Mesothelial cell of epicardium (in vitro differentiated cells): ENCODE measurements at regions not wholly inside any gene's neighbourhood (a gene's known extent, or its start where the extent isn't known, plus 50 kb on each side); places are given as distances from the start of the nearest gene placed in this dataset.

Experiments used
- DNase-seq, 2 experiments: peaks; one replicate each; pipeline ENCODE4 v3.0.0; 2021; ENCODE audit warnings: low spot score in 2 of 2; ENCODE audit not compliant: unreplicated experiment in 2 of 2
- H3K27ac Mint-ChIP-seq: 2 replicates; pipeline ENCODE4 v1.8.0; 2021; ENCODE audit warnings: mixed read lengths
- H3K27me3 Mint-ChIP-seq: 2 replicates; pipeline ENCODE4 v1.8.0; 2021; ENCODE audit warnings: low read depth, mixed read lengths
- H3K36me3 Mint-ChIP-seq: 2 replicates; pipeline ENCODE4 v1.8.0; 2021; ENCODE audit warnings: mixed read lengths
- H3K4me1 Mint-ChIP-seq: 2 replicates; pipeline ENCODE4 v1.8.0; 2021; ENCODE audit warnings: mixed read lengths
- H3K4me3 Mint-ChIP-seq: 2 replicates; pipeline ENCODE4 v1.8.0; 2021; ENCODE audit warnings: mild to moderate bottlenecking, moderate library complexity, mixed read lengths
- H3K9me3 Mint-ChIP-seq: 2 replicates; pipeline ENCODE4 v1.8.0; 2021; ENCODE audit warnings: mixed read lengths
- TF ChIP-seq, protein P1 (sequence below): fragments of 200-600 bp; sonication (generic); IDR thresholded peaks from one replicate; pipeline ENCODE4 v1.5.0; 2021; ENCODE audit warnings: antibody characterized with exemption; ENCODE audit not compliant: unreplicated experiment

DNA sequence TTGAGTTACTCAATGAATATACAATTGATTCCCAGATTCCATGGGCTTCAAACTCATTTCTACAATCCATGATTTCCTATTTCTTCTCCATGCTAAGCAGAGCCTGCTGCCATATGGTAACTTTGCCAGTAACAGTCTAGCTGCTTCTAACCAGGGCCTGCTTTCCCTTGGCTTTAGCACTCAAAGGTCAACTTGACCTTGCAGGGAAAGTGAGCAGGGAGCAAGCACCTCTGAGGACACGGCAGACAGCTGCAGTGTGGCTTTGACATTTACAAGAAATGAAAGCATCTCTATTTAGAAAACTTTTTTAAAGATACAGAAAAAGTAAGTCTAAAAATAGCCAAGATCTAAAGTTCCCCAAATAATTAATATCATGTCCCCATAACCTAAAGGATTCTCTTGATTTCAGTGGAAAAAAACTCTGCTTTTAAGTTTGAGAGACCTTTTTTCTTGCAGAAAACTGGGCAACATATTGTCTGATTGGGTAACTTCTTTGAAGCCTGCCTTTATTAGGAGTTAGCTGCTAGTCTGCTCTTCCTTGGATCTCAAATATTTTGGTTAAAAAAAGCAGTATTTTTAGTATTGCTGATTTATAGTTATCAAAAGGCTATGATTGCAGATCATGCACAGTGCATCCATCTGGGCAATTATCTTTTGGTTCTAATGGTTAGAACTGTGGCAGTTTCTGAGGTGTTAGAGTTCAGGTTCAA, 257.9 kb downstream of the AHR start:
- H3K27ac Mint-ChIP-seq = no peak overlapping the region
- TF ChIP-seq, protein P1, sequence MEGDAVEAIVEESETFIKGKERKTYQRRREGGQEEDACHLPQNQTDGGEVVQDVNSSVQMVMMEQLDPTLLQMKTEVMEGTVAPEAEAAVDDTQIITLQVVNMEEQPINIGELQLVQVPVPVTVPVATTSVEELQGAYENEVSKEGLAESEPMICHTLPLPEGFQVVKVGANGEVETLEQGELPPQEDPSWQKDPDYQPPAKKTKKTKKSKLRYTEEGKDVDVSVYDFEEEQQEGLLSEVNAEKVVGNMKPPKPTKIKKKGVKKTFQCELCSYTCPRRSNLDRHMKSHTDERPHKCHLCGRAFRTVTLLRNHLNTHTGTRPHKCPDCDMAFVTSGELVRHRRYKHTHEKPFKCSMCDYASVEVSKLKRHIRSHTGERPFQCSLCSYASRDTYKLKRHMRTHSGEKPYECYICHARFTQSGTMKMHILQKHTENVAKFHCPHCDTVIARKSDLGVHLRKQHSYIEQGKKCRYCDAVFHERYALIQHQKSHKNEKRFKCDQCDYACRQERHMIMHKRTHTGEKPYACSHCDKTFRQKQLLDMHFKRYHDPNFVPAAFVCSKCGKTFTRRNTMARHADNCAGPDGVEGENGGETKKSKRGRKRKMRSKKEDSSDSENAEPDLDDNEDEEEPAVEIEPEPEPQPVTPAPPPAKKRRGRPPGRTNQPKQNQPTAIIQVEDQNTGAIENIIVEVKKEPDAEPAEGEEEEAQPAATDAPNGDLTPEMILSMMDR = no peak
- H3K9me3 Mint-ChIP-seq = peaks cover 6% of the 10 kb centered on the region
- no peak for DNase-seq
- no peak overlapping the region for H3K4me3 Mint-ChIP-seq
- H3K27me3 Mint-ChIP-seq = no peaks in the 10 kb centered on the region
- peaks cover 35% of the 10 kb centered on the region for H3K4me1 Mint-ChIP-seq
- no peaks in the 10 kb centered on the region for H3K36me3 Mint-ChIP-seq

DNA sequence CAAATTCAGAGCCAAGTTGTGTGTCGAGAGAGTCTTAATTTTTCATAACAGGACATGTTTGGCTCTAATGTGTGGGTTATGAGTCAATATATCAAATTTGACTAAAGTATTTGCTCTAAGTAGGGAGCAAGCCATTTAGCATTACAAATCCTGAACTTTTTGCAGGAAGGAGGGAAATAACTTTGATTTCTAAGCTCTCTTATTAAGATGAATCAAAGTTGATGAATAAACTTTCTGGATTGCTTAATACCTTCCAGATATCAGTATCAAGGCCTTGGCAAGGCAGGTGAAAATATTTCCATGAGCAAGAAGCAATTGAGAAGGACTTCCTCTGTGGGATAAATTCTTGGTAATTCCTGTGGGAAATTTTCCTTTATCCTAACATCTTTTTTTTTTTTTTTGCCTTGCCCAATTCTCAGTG, 258.8 kb downstream of the AHR start:
- Mint-ChIP-seq H3K4me1 (peaks cover 35% of the 10 kb centered on the region), H3K9me3 (peaks cover 6% of the 10 kb centered on the region), H3K27ac (no peak overlapping the region), H3K27me3 (no peaks in the 10 kb centered on the region), H3K36me3 (no peaks in the 10 kb centered on the region), H3K4me3 (no peak overlapping the region)
- TF ChIP-seq, protein P1 = no peak
- no peak for DNase-seq

DNA sequence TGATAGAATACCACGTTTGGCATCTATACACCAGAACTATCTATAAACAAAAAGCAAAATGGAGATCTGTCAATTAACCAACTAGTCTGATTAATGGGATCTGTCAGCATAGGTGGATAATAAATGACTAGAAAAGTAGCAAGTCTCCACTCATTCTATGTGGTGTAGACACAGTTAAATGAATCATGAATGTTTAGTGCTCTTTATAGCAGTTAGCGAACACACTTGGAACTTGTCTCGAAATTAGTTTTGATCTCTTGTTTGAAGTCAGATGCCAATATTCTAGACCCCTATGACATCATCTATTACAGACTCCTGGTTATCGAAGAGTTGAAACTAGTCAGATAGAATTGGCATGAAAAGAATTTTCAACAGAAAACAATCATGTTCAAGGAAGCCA, 259.7 kb downstream of the AHR start:
- TF ChIP-seq, protein P1 = no peak
- Mint-ChIP-seq H3K4me3 (no peak overlapping the region), H3K27ac (no peak overlapping the region), H3K4me1 (peaks cover 35% of the 10 kb centered on the region), H3K36me3 (no peaks in the 10 kb centered on the region), H3K27me3 (no peaks in the 10 kb centered on the region), H3K9me3 (peaks cover 11% of the 10 kb centered on the region)
- no peak for DNase-seq

DNA sequence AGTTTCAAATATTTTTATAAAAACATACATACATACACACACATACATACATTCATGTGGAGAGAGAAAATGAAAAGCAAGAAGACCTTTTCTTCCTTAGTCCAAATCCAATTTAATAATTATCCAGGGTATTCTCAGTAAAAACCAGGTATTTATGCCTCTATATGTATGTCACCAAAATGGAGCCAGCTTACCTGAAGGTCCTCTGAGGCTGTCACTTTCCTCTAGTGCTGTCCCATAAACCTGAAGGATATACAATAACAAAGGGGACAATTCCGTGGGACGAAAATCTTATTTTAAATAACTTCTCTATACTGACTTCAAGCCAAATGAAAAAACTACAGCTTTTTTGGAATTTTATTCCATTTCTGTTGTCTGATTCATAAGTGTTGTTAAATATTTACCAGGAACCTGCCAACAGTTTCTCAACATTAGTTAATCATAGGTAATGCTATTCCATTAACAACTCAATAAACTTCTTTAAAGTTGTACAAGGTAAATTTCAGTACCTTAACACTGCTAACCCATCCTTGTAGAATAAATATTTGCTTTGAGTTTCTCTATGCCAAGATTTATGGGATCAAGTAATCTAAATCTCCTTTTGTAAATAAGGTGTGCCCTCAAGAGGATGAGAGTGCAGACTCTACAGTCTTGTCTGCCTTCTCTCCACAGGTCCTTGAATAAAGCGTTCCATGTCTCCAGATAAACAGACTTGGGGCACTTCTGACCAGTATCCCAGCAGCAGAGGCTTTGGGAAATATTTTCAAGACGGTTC, 260.3 kb downstream of the AHR start:
- Mint-ChIP-seq H3K4me1 (peaks cover 35% of the 10 kb centered on the region), H3K4me3 (no peak overlapping the region), H3K36me3 (no peaks in the 10 kb centered on the region), H3K27ac (no peak overlapping the region), H3K9me3 (peaks cover 17% of the 10 kb centered on the region), H3K27me3 (no peaks in the 10 kb centered on the region)
- DNase-seq = no peak
- TF ChIP-seq, protein P1 = no peak

DNA sequence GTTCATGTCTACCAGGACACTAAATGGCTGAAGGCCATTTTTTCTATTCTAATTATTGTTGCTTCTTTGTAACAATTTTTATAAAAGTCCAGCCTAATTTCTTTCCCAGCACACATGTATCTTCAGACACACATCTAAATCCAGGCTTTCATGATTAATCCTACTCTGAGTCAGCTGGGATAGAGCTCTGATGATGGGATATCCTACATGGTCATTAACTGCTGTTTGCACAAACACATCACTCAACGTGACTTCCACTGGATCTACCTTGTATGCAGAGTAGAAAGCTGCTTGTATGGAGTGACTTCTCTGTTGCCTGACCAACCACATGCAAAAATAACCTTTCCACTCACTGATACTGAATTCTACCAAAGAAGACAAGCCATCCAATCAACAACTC, 260.9 kb downstream of the AHR start:
- H3K27me3 Mint-ChIP-seq = no peaks in the 10 kb centered on the region
- TF ChIP-seq, protein P1 = no peak
- H3K27ac Mint-ChIP-seq = no peak overlapping the region
- H3K36me3 Mint-ChIP-seq = no peaks in the 10 kb centered on the region
- no peak overlapping the region for H3K4me3 Mint-ChIP-seq
- H3K9me3 Mint-ChIP-seq = peaks cover 17% of the 10 kb centered on the region
- no peak for DNase-seq
- H3K4me1 Mint-ChIP-seq = peaks cover 35% of the 10 kb centered on the region
